ENCODE measurements at regions not wholly inside any gene's neighbourhood (a gene's known extent, or its start where the extent isn't known, plus 50 kb on each side); places are given as distances from the start of the nearest gene placed in this dataset.

DNA sequence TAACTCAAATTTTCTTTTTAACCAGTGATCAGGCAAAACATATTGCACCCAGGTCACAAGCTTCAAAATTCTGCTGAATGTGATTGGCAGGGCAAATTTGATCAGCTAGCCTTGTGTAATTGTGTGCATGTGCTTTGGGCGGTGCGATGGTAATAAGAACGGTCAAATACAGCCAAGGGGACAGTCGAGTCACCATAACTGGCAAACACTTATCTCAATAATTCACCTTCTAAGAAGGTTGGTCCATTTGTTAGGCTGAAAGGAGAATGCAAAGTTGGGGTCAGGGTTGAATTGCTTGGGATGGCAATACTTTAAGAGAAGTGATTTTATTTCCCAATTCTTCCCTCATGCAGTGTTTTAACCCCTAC lies 302.4 kb upstream of the PDZRN3 start:
- TF ChIP-seq CTCF (IDR thresholded peaks at IDR 0.05): no peak
- no peaks in the 10 kb centered on the region for H3K36me3 ChIP-seq
- H3K27ac ChIP-seq: no peak overlapping the region
- intact Hi-C loops (cut with DNase I): no loop called here
- no peak for DNase-seq
- H3K4me1 ChIP-seq: no peaks in the 10 kb centered on the region
- H3K9ac ChIP-seq (ENCODE audit: low read depth in 2 of 2, low read length in 2 of 2): no peak overlapping the region
- H3K9me3 ChIP-seq: no peaks in the 10 kb centered on the region
- H3K27me3 ChIP-seq: no peaks in the 10 kb centered on the region
- H3K4me3 ChIP-seq: no peak overlapping the region

DNA sequence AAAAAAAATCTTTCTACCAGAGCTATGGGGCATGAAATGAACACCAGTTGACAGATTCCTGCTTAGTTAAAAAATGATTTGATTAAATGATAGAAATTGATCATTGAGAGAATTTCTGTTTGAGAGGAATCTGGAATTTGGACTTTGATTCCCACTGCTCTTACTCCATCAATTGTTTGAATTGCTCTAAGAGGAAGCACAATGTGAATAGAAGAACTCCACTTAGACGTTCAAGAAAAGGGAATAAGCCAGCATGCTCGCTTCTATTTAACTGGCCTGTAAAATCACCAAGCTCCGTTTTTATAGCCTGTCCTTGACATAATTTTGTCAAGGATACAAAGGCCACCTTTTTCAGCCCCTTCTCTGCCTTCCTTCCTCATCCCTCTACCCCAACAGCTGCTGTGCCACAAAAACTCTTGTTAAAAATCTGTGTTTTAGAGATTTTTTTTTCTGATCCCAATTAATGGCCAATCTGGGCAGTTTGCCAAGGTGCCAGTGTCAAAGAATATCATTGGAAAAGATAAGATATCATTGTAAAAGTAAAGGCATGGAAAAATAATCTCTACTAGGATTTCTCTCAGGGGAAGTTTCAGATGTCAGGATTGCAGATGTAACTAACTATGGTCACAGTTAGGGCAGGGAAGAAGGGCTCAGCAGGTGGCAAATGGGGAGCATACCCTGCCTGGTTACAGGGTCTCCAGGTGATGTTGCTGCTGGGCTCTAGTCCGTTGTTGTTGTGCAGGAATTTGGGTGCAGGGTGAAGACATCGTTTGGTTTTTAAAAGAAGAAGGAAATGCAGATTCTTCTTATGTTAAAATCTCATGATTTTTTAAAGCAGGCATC lies 301.8 kb upstream of the PDZRN3 start:
- no peaks in the 10 kb centered on the region for H3K4me1 ChIP-seq
- H3K27me3 ChIP-seq: no peaks in the 10 kb centered on the region
- intact Hi-C loops (cut with DNase I): no loop called here
- no peak overlapping the region for H3K27ac ChIP-seq
- H3K9me3 ChIP-seq: no peaks in the 10 kb centered on the region
- no peak overlapping the region for H3K9ac ChIP-seq (ENCODE audit: low read depth in 2 of 2, low read length in 2 of 2)
- TF ChIP-seq CTCF (IDR thresholded peaks at IDR 0.05): no peak
- no peaks in the 10 kb centered on the region for H3K36me3 ChIP-seq
- no peak for DNase-seq
- no peak overlapping the region for H3K4me3 ChIP-seq

DNA sequence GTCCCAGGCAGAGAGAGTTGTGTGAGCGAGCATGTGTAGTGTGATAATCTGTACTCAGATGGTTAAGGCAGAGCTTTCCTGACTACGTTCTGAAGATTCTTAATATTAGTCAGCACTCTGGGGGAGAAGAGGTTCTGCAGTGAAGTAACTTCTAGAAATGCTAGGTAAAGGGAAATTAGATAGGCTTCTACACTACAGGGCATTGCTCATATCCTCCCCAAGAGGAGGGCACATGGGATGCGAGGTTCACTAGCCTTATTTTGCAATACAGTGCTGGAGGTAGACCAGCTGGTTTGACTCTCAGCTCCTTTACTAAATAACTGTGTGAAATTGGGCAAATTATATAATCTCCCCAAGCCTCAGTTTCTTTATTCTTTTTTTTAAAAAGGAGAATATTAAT lies 300.3 kb upstream of the PDZRN3 start:
- Histone ChIP-seq H3K4me3 (no peak overlapping the region), H3K4me1 (no peaks in the 10 kb centered on the region), H3K27me3 (no peaks in the 10 kb centered on the region), H3K27ac (no peak overlapping the region), H3K9me3 (no peaks in the 10 kb centered on the region), H3K36me3 (no peaks in the 10 kb centered on the region), H3K9ac (ENCODE audit: low read depth in 2 of 2, low read length in 2 of 2) (no peak overlapping the region)
- intact Hi-C loops (cut with DNase I): no loop called here
- TF ChIP-seq CTCF (IDR thresholded peaks at IDR 0.05): no peak
- no peak for DNase-seq

- no peaks in the 10 kb centered on the region for H3K36me3 ChIP-seq
- intact Hi-C loops (cut with DNase I): no loop called here
- H3K27ac ChIP-seq: no peak overlapping the region
- no peak overlapping the region for H3K4me3 ChIP-seq
- no peak overlapping the region for H3K9ac ChIP-seq (ENCODE audit: low read depth in 2 of 2, low read length in 2 of 2)
- no peaks in the 10 kb centered on the region for H3K4me1 ChIP-seq
- no peak for TF ChIP-seq CTCF (IDR thresholded peaks at IDR 0.05)
- DNase-seq: no peak
- H3K9me3 ChIP-seq: no peaks in the 10 kb centered on the region
- no peaks in the 10 kb centered on the region for H3K27me3 ChIP-seq
These were observed 299.3 kb upstream of the PDZRN3 start for GRCh38 chr3:73924048-73924447.

- no peaks in the 10 kb centered on the region for H3K27me3 ChIP-seq
- no peak overlapping the region for H3K9ac ChIP-seq (ENCODE audit: low read depth in 2 of 2, low read length in 2 of 2)
- intact Hi-C loops (cut with DNase I): no loop called here
- H3K4me1 ChIP-seq: no peaks in the 10 kb centered on the region
- TF ChIP-seq CTCF (IDR thresholded peaks at IDR 0.05): no peak
- H3K9me3 ChIP-seq: no peaks in the 10 kb centered on the region
- H3K36me3 ChIP-seq: no peaks in the 10 kb centered on the region
- H3K27ac ChIP-seq: no peak overlapping the region
- H3K4me3 ChIP-seq: no peak overlapping the region
- DNase-seq: no peak
These were observed 292.9 kb upstream of the PDZRN3 start for GRCh38 chr3:73917643-73918042.
